ENCODE measurements at regions not wholly inside any gene's neighbourhood (a gene's known extent, or its start where the extent isn't known, plus 50 kb on each side); places are given as distances from the start of the nearest gene placed in this dataset.

- H3K9me3 Mint-ChIP-seq (ENCODE audit: unreplicated experiment) = no peaks in the 10 kb centered on the region
- H3K27me3 Mint-ChIP-seq (ENCODE audit: unreplicated experiment) = peaks cover 8% of the 10 kb centered on the region
- H3K36me3 Mint-ChIP-seq (ENCODE audit: low read depth, unreplicated experiment) = peaks cover 6% of the 10 kb centered on the region
- TF ChIP-seq, protein P1, sequence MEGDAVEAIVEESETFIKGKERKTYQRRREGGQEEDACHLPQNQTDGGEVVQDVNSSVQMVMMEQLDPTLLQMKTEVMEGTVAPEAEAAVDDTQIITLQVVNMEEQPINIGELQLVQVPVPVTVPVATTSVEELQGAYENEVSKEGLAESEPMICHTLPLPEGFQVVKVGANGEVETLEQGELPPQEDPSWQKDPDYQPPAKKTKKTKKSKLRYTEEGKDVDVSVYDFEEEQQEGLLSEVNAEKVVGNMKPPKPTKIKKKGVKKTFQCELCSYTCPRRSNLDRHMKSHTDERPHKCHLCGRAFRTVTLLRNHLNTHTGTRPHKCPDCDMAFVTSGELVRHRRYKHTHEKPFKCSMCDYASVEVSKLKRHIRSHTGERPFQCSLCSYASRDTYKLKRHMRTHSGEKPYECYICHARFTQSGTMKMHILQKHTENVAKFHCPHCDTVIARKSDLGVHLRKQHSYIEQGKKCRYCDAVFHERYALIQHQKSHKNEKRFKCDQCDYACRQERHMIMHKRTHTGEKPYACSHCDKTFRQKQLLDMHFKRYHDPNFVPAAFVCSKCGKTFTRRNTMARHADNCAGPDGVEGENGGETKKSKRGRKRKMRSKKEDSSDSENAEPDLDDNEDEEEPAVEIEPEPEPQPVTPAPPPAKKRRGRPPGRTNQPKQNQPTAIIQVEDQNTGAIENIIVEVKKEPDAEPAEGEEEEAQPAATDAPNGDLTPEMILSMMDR (IDR thresholded peaks at IDR 0.05; ENCODE audit: unreplicated experiment) = no peak
- DNase-seq (ENCODE audit: low spot score) = no peak
- no peak overlapping the region for H3K4me3 Mint-ChIP-seq (ENCODE audit: unreplicated experiment)
- H3K4me1 Mint-ChIP-seq (ENCODE audit: unreplicated experiment) = no peaks in the 10 kb centered on the region
- H3K27ac Mint-ChIP-seq (ENCODE audit: unreplicated experiment) = no peak overlapping the region
Observed at GRCh38 chr4:3615386-3616286, 83.4 kb upstream of the LRPAP1 start.

DNA sequence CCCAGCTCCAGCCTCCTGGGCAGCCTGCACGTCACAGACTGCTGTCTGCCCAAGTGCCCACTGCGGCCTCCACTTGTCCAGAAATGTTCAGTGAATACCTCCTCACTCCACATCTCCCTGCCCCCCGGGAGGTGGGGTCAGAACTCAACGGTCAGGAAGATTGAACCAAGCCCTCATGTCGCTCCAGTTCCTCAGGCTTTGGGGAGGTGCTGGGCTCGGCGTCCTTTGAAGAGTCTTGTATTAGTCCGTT is 82.4 kb upstream of the LRPAP1 start:
- TF ChIP-seq, protein P1 (IDR thresholded peaks at IDR 0.05; ENCODE audit: unreplicated experiment) = no peak
- Mint-ChIP-seq H3K4me3 (ENCODE audit: unreplicated experiment) (no peak overlapping the region), H3K4me1 (ENCODE audit: unreplicated experiment) (no peaks in the 10 kb centered on the region), H3K27me3 (ENCODE audit: unreplicated experiment) (peaks cover 8% of the 10 kb centered on the region), H3K27ac (ENCODE audit: unreplicated experiment) (no peak overlapping the region), H3K9me3 (ENCODE audit: unreplicated experiment) (no peaks in the 10 kb centered on the region), H3K36me3 (ENCODE audit: low read depth, unreplicated experiment) (peaks cover 6% of the 10 kb centered on the region)
- no peak for DNase-seq (ENCODE audit: low spot score)

DNA sequence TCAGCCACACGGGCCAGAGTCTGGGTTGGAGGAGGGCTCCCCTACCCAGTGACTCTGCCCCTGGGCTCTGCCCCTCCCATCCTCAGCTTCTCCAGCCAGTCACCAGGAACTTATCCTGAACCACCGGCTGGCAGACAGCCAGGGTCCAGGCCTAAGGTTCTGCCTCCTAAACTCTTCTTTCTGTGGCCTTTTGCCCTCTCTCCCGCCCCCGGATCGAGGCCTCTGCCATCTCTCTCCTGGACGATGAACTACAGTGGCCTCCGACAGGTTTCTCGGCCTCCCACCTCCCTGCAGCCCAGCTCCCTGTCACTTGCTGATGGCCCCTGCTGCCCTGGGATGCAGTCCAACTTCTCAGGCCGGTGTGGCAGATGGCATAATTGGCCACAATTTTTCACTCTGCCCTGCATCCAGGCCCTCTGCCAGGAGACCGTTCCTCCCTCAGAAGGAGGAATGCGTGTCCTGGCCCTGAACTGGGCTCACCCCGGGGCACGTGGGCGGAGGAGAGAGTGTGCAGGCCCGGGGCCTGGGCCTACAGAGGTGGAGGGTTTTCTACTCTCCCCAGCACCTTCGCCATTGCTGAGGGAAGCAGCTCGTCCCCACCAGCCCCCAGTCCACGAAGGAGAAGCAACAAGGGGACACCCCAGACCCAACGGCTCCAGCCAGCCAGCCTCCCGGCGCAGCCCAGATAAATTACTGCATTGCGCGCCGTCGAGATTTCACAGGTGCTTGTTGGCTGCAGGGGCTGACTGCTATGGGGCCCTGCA is 81.9 kb upstream of the LRPAP1 start:
- no peak overlapping the region for H3K27ac Mint-ChIP-seq (ENCODE audit: unreplicated experiment)
- no peak overlapping the region for H3K4me3 Mint-ChIP-seq (ENCODE audit: unreplicated experiment)
- no peak for DNase-seq (ENCODE audit: low spot score)
- peaks cover 10% of the 10 kb centered on the region for H3K27me3 Mint-ChIP-seq (ENCODE audit: unreplicated experiment)
- H3K4me1 Mint-ChIP-seq (ENCODE audit: unreplicated experiment) = no peaks in the 10 kb centered on the region
- TF ChIP-seq, protein P1 (IDR thresholded peaks at IDR 0.05; ENCODE audit: unreplicated experiment) = no peak
- no peaks in the 10 kb centered on the region for H3K9me3 Mint-ChIP-seq (ENCODE audit: unreplicated experiment)
- peaks cover 6% of the 10 kb centered on the region for H3K36me3 Mint-ChIP-seq (ENCODE audit: low read depth, unreplicated experiment)

DNA sequence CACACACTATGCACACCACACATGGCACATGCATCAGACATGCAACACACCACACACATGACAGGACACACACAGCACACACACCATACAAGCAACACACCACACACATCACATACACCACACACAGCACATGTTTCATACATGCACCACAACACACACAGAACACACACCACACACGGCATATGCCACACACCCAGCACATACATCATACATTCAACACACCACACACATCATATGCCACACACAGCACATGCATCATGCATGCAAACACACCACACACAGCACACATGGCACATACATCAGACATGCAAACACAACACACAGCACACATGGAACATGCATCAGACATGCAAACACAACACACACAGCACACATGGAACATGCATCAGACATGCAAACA is 80.7 kb upstream of the LRPAP1 start:
- Mint-ChIP-seq H3K9me3 (ENCODE audit: unreplicated experiment) (no peaks in the 10 kb centered on the region), H3K4me1 (ENCODE audit: unreplicated experiment) (no peaks in the 10 kb centered on the region), H3K36me3 (ENCODE audit: low read depth, unreplicated experiment) (peaks cover 6% of the 10 kb centered on the region), H3K4me3 (ENCODE audit: unreplicated experiment) (peak overlapping the region; percentile 17), H3K27me3 (ENCODE audit: unreplicated experiment) (peaks cover 12% of the 10 kb centered on the region), H3K27ac (ENCODE audit: unreplicated experiment) (no peak overlapping the region)
- TF ChIP-seq, protein P1 (IDR thresholded peaks at IDR 0.05; ENCODE audit: unreplicated experiment) = no peak
- DNase-seq (ENCODE audit: low spot score) = no peak

- H3K36me3 Mint-ChIP-seq (ENCODE audit: low read depth, unreplicated experiment) = peaks cover 6% of the 10 kb centered on the region
- H3K4me3 Mint-ChIP-seq (ENCODE audit: unreplicated experiment) = no peak overlapping the region
- no peak overlapping the region for H3K27ac Mint-ChIP-seq (ENCODE audit: unreplicated experiment)
Observed at GRCh38 chr4:3612281-3612680, 80.1 kb upstream of the LRPAP1 start.

More at GRCh38 chr4:3612281-3612680, 80.1 kb upstream of the LRPAP1 start:
- TF ChIP-seq, protein P1 (IDR thresholded peaks at IDR 0.05; ENCODE audit: unreplicated experiment) = no peak
- H3K27me3 Mint-ChIP-seq (ENCODE audit: unreplicated experiment) = peaks cover 12% of the 10 kb centered on the region
- no peaks in the 10 kb centered on the region for H3K9me3 Mint-ChIP-seq (ENCODE audit: unreplicated experiment)
- DNase-seq (ENCODE audit: low spot score) = no peak
- H3K4me1 Mint-ChIP-seq (ENCODE audit: unreplicated experiment) = no peaks in the 10 kb centered on the region

Data from endothelial cell (in vitro differentiated cells).